ENCODE measurements at regions not wholly inside any gene's neighbourhood (a gene's known extent, or its start where the extent isn't known, plus 50 kb on each side); places are given as distances from the start of the nearest gene placed in this dataset.

GRCh38 chr4:176964116-176964691 lies 171.5 kb upstream of the VEGFC start:
- TF ChIP-seq, protein P1, sequence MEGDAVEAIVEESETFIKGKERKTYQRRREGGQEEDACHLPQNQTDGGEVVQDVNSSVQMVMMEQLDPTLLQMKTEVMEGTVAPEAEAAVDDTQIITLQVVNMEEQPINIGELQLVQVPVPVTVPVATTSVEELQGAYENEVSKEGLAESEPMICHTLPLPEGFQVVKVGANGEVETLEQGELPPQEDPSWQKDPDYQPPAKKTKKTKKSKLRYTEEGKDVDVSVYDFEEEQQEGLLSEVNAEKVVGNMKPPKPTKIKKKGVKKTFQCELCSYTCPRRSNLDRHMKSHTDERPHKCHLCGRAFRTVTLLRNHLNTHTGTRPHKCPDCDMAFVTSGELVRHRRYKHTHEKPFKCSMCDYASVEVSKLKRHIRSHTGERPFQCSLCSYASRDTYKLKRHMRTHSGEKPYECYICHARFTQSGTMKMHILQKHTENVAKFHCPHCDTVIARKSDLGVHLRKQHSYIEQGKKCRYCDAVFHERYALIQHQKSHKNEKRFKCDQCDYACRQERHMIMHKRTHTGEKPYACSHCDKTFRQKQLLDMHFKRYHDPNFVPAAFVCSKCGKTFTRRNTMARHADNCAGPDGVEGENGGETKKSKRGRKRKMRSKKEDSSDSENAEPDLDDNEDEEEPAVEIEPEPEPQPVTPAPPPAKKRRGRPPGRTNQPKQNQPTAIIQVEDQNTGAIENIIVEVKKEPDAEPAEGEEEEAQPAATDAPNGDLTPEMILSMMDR (IDR thresholded peaks at IDR 0.05), result peak; percentile 52
- H3K4me3 Mint-ChIP-seq (ENCODE audit: unreplicated experiment), result no peak overlapping the region
- H3K27ac Mint-ChIP-seq (ENCODE audit: unreplicated experiment), result no peak overlapping the region
- no peak for DNase-seq (ENCODE audit: low spot score)
- H3K9me3 Mint-ChIP-seq (ENCODE audit: low read depth), result no peaks in the 10 kb centered on the region
- no peaks in the 10 kb centered on the region for H3K27me3 Mint-ChIP-seq (ENCODE audit: low read depth)
- H3K4me1 Mint-ChIP-seq (ENCODE audit: low read depth), result no peaks in the 10 kb centered on the region
- no peaks in the 10 kb centered on the region for H3K36me3 Mint-ChIP-seq (ENCODE audit: low read depth)

GRCh38 chr4:176967586-176967985 lies 174.9 kb upstream of the VEGFC start:
- no peak overlapping the region for H3K4me3 Mint-ChIP-seq (ENCODE audit: unreplicated experiment)
- H3K36me3 Mint-ChIP-seq (ENCODE audit: low read depth), result no peaks in the 10 kb centered on the region
- H3K27me3 Mint-ChIP-seq (ENCODE audit: low read depth), result no peaks in the 10 kb centered on the region
- TF ChIP-seq, protein P1 (IDR thresholded peaks at IDR 0.05), result no peak
- peaks cover 3% of the 10 kb centered on the region for H3K9me3 Mint-ChIP-seq (ENCODE audit: low read depth)
- DNase-seq (ENCODE audit: low spot score), result no peak
- H3K27ac Mint-ChIP-seq (ENCODE audit: unreplicated experiment), result no peak overlapping the region
- H3K4me1 Mint-ChIP-seq (ENCODE audit: low read depth), result no peaks in the 10 kb centered on the region

- H3K4me1 Mint-ChIP-seq (ENCODE audit: low read depth), result no peaks in the 10 kb centered on the region
- no peaks in the 10 kb centered on the region for H3K36me3 Mint-ChIP-seq (ENCODE audit: low read depth)
- H3K27me3 Mint-ChIP-seq (ENCODE audit: low read depth), result no peaks in the 10 kb centered on the region
- peaks cover 3% of the 10 kb centered on the region for H3K9me3 Mint-ChIP-seq (ENCODE audit: low read depth)
- H3K4me3 Mint-ChIP-seq (ENCODE audit: unreplicated experiment), result no peak overlapping the region
- TF ChIP-seq, protein P1 (IDR thresholded peaks at IDR 0.05), result no peak
- DNase-seq (ENCODE audit: low spot score), result no peak
- no peak overlapping the region for H3K27ac Mint-ChIP-seq (ENCODE audit: unreplicated experiment)
Measured at GRCh38 chr4:176968094-176968493, 175.4 kb upstream of the VEGFC start.

DNA sequence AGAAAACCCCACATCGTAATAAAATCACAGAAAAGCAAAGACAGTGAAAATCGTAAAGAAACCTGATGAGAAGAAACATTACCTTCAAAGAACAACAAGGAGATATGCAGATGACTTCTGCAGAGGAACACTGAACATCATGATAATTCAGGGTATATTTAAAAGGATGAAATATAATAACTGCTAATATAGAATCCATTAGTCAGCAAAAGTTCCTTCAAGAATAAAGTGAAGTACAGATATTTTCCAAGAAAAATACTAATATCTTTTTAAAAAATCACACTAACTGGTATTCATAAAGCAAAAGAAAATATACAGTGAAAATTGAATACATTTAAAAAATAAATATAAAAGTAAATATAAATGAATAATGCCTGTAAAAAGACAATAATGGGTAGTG lies 176.3 kb upstream of the VEGFC start:
- Mint-ChIP-seq H3K36me3 (ENCODE audit: low read depth) (no peaks in the 10 kb centered on the region), H3K27me3 (ENCODE audit: low read depth) (no peaks in the 10 kb centered on the region), H3K4me1 (ENCODE audit: low read depth) (no peaks in the 10 kb centered on the region), H3K4me3 (ENCODE audit: unreplicated experiment) (no peak overlapping the region), H3K9me3 (ENCODE audit: low read depth) (peaks cover 3% of the 10 kb centered on the region), H3K27ac (ENCODE audit: unreplicated experiment) (no peak overlapping the region)
- TF ChIP-seq, protein P1 (IDR thresholded peaks at IDR 0.05), result no peak
- DNase-seq (ENCODE audit: low spot score), result no peak

GRCh38 chr4:176970853-176971252 lies 178.1 kb upstream of the VEGFC start:
- Mint-ChIP-seq H3K4me1 (ENCODE audit: low read depth) (no peaks in the 10 kb centered on the region), H3K9me3 (ENCODE audit: low read depth) (peaks cover 6% of the 10 kb centered on the region), H3K36me3 (ENCODE audit: low read depth) (no peaks in the 10 kb centered on the region), H3K4me3 (ENCODE audit: unreplicated experiment) (no peak overlapping the region), H3K27me3 (ENCODE audit: low read depth) (no peaks in the 10 kb centered on the region), H3K27ac (ENCODE audit: unreplicated experiment) (no peak overlapping the region)
- DNase-seq (ENCODE audit: low spot score), result no peak
- TF ChIP-seq, protein P1 (IDR thresholded peaks at IDR 0.05), result no peak
